HepG2 (cell line): ENCODE measurements at regions not wholly inside any gene's neighbourhood (a gene's known extent, or its start where the extent isn't known, plus 50 kb on each side); places are given as distances from the start of the nearest gene placed in this dataset.

Experiments used
- ATF7 ChIP-seq, 2 experiments: fragments of 450-650 bp in 1 of 2; sonication (generic) in 1 of 2; formaldehyde crosslinking in 1 of 2; IDR thresholded peaks; 2 replicates each; pipeline versions ENCODE4 v1.4.0 to v1.6.1; 2016 to 2020; ENCODE audit warnings: antibody characterized with exemption in 1 of 2, mild to moderate bottlenecking in 1 of 2, missing genetic modification reagents in 1 of 2
- ATM ChIP-seq: fragments of 450-650 bp; IDR thresholded peaks from 2 replicates; pipeline ENCODE4 v1.7.1; 2017; ENCODE audit warnings: mild to moderate bottlenecking, borderline replicate concordance
- DNMT3B ChIP-seq: conservative IDR thresholded peaks from 2 replicates; pipeline ENCODE4 v1.6.1; 2016; ENCODE audit warnings: missing biosample characterization, control low read depth
- ESRRA ChIP-seq: sonication (generic); formaldehyde crosslinking; IDR thresholded peaks from 2 replicates; pipeline ENCODE4 v1.5.1; 2020; ENCODE audit warnings: mild to moderate bottlenecking, low read depth, missing genetic modification reagents
- HDAC1 ChIP-seq: sonication (generic); formaldehyde crosslinking; IDR thresholded peaks from 2 replicates; pipeline ENCODE4 v1.5.1; 2020; ENCODE audit warnings: mild to moderate bottlenecking, missing genetic modification reagents
- MEF2D ChIP-seq: sonication (generic); formaldehyde crosslinking; IDR thresholded peaks from 2 replicates; pipeline ENCODE4 v1.5.1; 2020; ENCODE audit warnings: mild to moderate bottlenecking, missing genetic modification reagents
- MIXL1 ChIP-seq: IDR thresholded peaks from 2 replicates; pipeline ENCODE4 v1.6.1; 2016
- PAWR ChIP-seq: sonication (generic); formaldehyde crosslinking; IDR thresholded peaks from 2 replicates; pipeline ENCODE4 v1.4.0; 2020; ENCODE audit warnings: missing genetic modification reagents, mild to moderate bottlenecking, borderline replicate concordance
- RFX5 ChIP-seq: IDR thresholded peaks from 2 replicates; pipeline ENCODE4 v1.6.1; 2011; ENCODE audit warnings: low read depth, low read length, improper control_type of control experiment
- SALL1 ChIP-seq: sonication (generic); formaldehyde crosslinking; IDR thresholded peaks from 2 replicates; pipeline ENCODE4 v1.8.0; 2022; ENCODE audit warnings: mild to moderate bottlenecking, missing genetic modification reagents
- SNAPC2 ChIP-seq: sonication (generic); formaldehyde crosslinking; IDR thresholded peaks from 2 replicates; pipeline ENCODE4 v1.8.1; 2022; ENCODE audit warnings: mild to moderate bottlenecking, missing genetic modification reagents
- TEAD3 ChIP-seq: optimal IDR thresholded peaks from 2 replicates; pipeline ENCODE3; 2016; ENCODE audit warnings: borderline replicate concordance
- YEATS4 ChIP-seq: sonication (generic); formaldehyde crosslinking; IDR thresholded peaks from 2 replicates; pipeline ENCODE4 v1.4.0; 2020; ENCODE audit warnings: missing genetic modification reagents, borderline replicate concordance
- ZFP82 ChIP-seq: sonication (generic); formaldehyde crosslinking; IDR thresholded peaks from 2 replicates; pipeline ENCODE4 v1.5.1; 2020; ENCODE audit warnings: mild to moderate bottlenecking, missing genetic modification reagents, borderline replicate concordance
- ZNF556 ChIP-seq: sonication (generic); formaldehyde crosslinking; IDR thresholded peaks from 2 replicates; pipeline ENCODE4 v1.4.0; 2020; ENCODE audit warnings: mild to moderate bottlenecking, missing genetic modification reagents, borderline replicate concordance
- ZNF598 ChIP-seq: sonication (generic); formaldehyde crosslinking; IDR thresholded peaks from 2 replicates; pipeline ENCODE4 v1.5.1; 2020; ENCODE audit warnings: mild to moderate bottlenecking, missing genetic modification reagents, borderline replicate concordance
- ZNF614 ChIP-seq: IDR thresholded peaks from 2 replicates; pipeline ENCODE4 v1.6.1; 2018; ENCODE audit warnings: missing biosample characterization, missing genetic modification reagents, inconsistent platforms, borderline replicate concordance
- ZNF644 ChIP-seq: IDR thresholded peaks from 2 replicates; pipeline ENCODE4 v1.6.1; 2016; ENCODE audit warnings: low read depth
- ZNF7 ChIP-seq: IDR thresholded peaks from 2 replicates; pipeline ENCODE4 v1.6.1; 2016; ENCODE audit warnings: missing biosample characterization, missing genetic modification reagents
- ZSCAN30 ChIP-seq: sonication (generic); formaldehyde crosslinking; IDR thresholded peaks from 2 replicates; pipeline ENCODE4 v1.5.0; 2020; ENCODE audit warnings: mild to moderate bottlenecking, missing genetic modification reagents
- TF ChIP-seq, protein P1 (sequence below): fragments of 450-650 bp; IDR thresholded peaks from 2 replicates; pipeline ENCODE4 v1.6.1; 2016
- TF ChIP-seq, protein P2 (sequence below): sonication (generic); formaldehyde crosslinking; conservative IDR thresholded peaks from 2 replicates; pipeline ENCODE4 v1.8.0; 2022; ENCODE audit warnings: mild to moderate bottlenecking, moderate library complexity, missing genetic modification reagents
- TF ChIP-seq, protein P3 (sequence below): IDR thresholded peaks from 2 replicates; pipeline ENCODE4 v1.6.1; 2016; ENCODE audit warnings: mild to moderate bottlenecking

DNA sequence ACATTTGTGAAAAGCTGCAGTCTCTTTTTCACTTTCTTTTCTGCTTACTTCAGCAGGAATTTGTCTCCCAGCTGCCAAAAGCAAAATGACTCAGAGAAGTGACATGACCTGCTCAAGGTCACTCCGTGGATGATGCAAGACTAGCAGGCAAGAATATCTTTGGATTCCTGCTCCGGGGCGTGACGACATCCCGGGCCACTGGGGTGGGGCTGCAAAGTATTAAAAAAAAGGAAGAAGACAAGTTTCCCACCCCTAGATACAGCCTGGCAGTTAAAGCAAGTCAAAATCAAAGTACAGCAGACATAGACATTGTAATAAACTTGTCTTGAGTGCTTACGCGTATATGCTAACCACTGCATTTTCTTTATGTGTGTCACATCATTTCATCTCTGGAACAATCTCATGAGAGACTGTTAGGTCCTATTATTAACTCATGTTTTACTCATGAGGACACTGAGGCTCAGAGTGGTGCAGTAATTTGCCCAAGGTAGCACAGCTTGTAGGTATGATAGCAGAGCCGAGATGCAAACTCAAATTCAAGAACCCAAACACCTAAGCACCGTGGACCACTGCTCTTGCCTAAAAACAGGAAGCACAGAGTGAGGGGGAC, 485.2 kb upstream of the PROK2 start (continued):
- TF ChIP-seq RFX5: peak; percentile 43; the same call in 1 of the 2 replicates
- TF ChIP-seq ZNF614: peak; percentile 64; the same call in 1 of the 2 replicates
- 0 out of 2 replicates have a peak, but pooled peaks have one; percentile 38 for TF ChIP-seq HDAC1 (CRISPR knock-in tag)
- TF ChIP-seq ESRRA (CRISPR knock-in tag): peak; percentile 96
- TF ChIP-seq ZNF644 (CRISPR knock-in tag): no peak
- no peak for TF ChIP-seq YEATS4 (CRISPR knock-in tag)
- no peak for TF ChIP-seq MIXL1 (CRISPR knock-in tag)
- no peak for TF ChIP-seq ZFP82 (CRISPR knock-in tag)
- no peak for TF ChIP-seq ZSCAN30 (CRISPR knock-in tag)
- peak; percentile 63 for TF ChIP-seq SALL1 (CRISPR knock-in tag)
- TF ChIP-seq, protein P1, sequence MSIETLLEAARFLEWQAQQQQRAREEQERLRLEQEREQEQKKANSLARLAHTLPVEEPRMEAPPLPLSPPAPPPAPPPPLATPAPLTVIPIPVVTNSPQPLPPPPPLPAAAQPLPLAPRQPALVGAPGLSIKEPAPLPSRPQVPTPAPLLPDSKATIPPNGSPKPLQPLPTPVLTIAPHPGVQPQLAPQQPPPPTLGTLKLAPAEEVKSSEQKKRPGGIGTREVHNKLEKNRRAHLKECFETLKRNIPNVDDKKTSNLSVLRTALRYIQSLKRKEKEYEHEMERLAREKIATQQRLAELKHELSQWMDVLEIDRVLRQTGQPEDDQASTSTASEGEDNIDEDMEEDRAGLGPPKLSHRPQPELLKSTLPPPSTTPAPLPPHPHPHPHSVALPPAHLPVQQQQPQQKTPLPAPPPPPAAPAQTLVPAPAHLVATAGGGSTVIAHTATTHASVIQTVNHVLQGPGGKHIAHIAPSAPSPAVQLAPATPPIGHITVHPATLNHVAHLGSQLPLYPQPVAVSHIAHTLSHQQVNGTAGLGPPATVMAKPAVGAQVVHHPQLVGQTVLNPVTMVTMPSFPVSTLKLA: no peak
- peak; percentile 80 for TF ChIP-seq ATF7 (IDR thresholded peaks at IDR 0.05)
- TF ChIP-seq ATF7 (CRISPR knock-in tag; IDR thresholded peaks at IDR 0.05): no peak
- TF ChIP-seq DNMT3B (CRISPR knock-in tag): 0 out of 2 replicates have a peak, but pooled peaks have one; percentile 53
- TF ChIP-seq ZNF7 (CRISPR knock-in tag): no peak
- TF ChIP-seq SNAPC2 (CRISPR knock-in tag): no peak
- TF ChIP-seq ZNF598: no peak
- TF ChIP-seq ZNF556 (CRISPR knock-in tag): no peak
- 0 out of 2 replicates have a peak, but pooled peaks have one; percentile 44 for TF ChIP-seq MEF2D (CRISPR knock-in tag)
- no peak for TF ChIP-seq ATM
- peak; percentile 74 for TF ChIP-seq TEAD3 (CRISPR knock-in tag)
- TF ChIP-seq PAWR (CRISPR knock-in tag): no peak
- TF ChIP-seq, protein P2, sequence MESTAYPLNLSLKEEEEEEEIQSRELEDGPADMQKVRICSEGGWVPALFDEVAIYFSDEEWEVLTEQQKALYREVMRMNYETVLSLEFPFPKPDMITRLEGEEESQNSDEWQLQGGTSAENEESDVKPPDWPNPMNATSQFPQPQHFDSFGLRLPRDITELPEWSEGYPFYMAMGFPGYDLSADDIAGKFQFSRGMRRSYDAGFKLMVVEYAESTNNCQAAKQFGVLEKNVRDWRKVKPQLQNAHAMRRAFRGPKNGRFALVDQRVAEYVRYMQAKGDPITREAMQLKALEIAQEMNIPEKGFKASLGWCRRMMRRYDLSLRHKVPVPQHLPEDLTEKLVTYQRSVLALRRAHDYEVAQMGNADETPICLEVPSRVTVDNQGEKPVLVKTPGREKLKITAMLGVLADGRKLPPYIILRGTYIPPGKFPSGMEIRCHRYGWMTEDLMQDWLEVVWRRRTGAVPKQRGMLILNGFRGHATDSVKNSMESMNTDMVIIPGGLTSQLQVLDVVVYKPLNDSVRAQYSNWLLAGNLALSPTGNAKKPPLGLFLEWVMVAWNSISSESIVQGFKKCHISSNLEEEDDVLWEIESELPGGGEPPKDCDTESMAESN (CRISPR knock-in tag): no peak
- TF ChIP-seq, protein P3, sequence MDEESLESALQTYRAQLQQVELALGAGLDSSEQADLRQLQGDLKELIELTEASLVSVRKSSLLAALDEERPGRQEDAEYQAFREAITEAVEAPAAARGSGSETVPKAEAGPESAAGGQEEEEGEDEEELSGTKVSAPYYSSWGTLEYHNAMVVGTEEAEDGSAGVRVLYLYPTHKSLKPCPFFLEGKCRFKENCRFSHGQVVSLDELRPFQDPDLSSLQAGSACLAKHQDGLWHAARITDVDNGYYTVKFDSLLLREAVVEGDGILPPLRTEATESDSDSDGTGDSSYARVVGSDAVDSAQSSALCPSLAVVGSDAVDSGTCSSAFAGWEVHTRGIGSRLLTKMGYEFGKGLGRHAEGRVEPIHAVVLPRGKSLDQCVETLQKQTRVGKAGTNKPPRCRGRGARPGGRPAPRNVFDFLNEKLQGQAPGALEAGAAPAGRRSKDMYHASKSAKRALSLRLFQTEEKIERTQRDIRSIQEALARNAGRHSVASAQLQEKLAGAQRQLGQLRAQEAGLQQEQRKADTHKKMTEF (CRISPR knock-in tag): peak; percentile 53; the same call in 1 of the 2 replicates
